ENCODE measurements at regions not wholly inside any gene's neighbourhood (a gene's known extent, or its start where the extent isn't known, plus 50 kb on each side); places are given as distances from the start of the nearest gene placed in this dataset.

DNA sequence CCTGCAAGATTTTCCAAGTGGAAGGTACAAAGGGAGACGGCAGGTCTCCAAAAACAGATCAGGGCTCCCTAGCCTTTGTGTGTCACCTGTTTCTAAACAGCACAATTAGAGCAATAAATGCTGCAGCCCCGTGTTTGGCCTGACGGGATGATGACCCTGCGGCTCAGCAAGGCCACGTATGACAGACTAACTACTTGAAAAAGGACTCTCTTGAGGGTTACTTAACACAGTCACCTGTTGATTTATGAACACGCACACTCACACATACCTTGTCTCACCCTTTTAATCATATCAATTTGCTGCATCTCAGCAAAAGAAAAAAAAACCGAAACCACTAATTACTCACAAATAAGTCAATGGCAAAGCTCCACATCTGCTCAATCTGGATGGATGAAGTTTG is 199.6 kb upstream of the GAS1 start:
- TF ChIP-seq, protein P1, sequence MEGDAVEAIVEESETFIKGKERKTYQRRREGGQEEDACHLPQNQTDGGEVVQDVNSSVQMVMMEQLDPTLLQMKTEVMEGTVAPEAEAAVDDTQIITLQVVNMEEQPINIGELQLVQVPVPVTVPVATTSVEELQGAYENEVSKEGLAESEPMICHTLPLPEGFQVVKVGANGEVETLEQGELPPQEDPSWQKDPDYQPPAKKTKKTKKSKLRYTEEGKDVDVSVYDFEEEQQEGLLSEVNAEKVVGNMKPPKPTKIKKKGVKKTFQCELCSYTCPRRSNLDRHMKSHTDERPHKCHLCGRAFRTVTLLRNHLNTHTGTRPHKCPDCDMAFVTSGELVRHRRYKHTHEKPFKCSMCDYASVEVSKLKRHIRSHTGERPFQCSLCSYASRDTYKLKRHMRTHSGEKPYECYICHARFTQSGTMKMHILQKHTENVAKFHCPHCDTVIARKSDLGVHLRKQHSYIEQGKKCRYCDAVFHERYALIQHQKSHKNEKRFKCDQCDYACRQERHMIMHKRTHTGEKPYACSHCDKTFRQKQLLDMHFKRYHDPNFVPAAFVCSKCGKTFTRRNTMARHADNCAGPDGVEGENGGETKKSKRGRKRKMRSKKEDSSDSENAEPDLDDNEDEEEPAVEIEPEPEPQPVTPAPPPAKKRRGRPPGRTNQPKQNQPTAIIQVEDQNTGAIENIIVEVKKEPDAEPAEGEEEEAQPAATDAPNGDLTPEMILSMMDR (IDR thresholded peaks at IDR 0.05; ENCODE audit: low read depth, low read length, poor library complexity, severe bottlenecking): no peak
- no peak for TF ChIP-seq EZH2phosphoT487 (IDR thresholded peaks at IDR 0.05; ENCODE audit: borderline replicate concordance, low read length)

Data from DOHH2 (cell line).